IPS DF 6.9 (cell line): ENCODE measurements at regions not wholly inside any gene's neighbourhood (a gene's known extent, or its start where the extent isn't known, plus 50 kb on each side); places are given as distances from the start of the nearest gene placed in this dataset.

Experiments used
- DNase-seq: peaks from one replicate; pipeline ENCODE4 v3.0.0-alpha.2; 2013; ENCODE audit warnings: low read depth, low spot score
- H3K27ac ChIP-seq: one replicate; pipeline ENCODE4 v1.5.1; 2013; ENCODE audit warnings: low read length, control low read depth
- H3K27me3 ChIP-seq: 2 replicates; pipeline ENCODE4 v1.6.1; 2013; ENCODE audit warnings: mild to moderate bottlenecking, low read length; ENCODE audit not compliant: control insufficient read depth, insufficient read depth
- H3K36me3 ChIP-seq: 2 replicates; pipeline ENCODE4 v1.6.1; 2013; ENCODE audit warnings: low read length; ENCODE audit not compliant: control insufficient read depth, insufficient read depth
- H3K4me1 ChIP-seq: 2 replicates; pipeline ENCODE4 v1.6.1; 2013; ENCODE audit warnings: low read length; ENCODE audit not compliant: control insufficient read depth, insufficient read depth
- H3K4me3 ChIP-seq: 2 replicates; pipeline ENCODE4 v1.5.1; 2013; ENCODE audit warnings: mild to moderate bottlenecking, low read length
- H3K9me3 ChIP-seq: 2 replicates; pipeline ENCODE4 v1.6.1; 2013; ENCODE audit warnings: low read length, inconsistent platforms; ENCODE audit not compliant: control insufficient read depth, insufficient read depth
- WGBS: extraction: QIAGEN DNeasy Blood & Tissue Kit; methylation state at CpG from one replicate; pipeline ENCODE4 v1.1.7; 2013; ENCODE audit warnings: mixed read lengths, missing lambda C conversion rate; ENCODE audit not compliant: insufficient read length, insufficient coverage; 5-methylcytosine and 5-hydroxymethylcytosine counted together

GRCh38 chr7:117951285-117951684 lies 78.0 kb upstream of the CTTNBP2 start:
- Histone ChIP-seq H3K9me3 (no peaks in the 10 kb centered on the region), H3K27me3 (no peaks in the 10 kb centered on the region), H3K27ac (no peak overlapping the region), H3K4me1 (no peaks in the 10 kb centered on the region; the same call in 1 of the 2 replicates), H3K36me3 (no peaks in the 10 kb centered on the region), H3K4me3 (no peak overlapping the region)
- WGBS = no CpG with 5 or more reads among the region's 5 CpGs
- DNase-seq = no peak

GRCh38 chr7:117951691-117952280 lies 78.5 kb upstream of the CTTNBP2 start:
- Histone ChIP-seq H3K36me3 (no peaks in the 10 kb centered on the region), H3K27ac (no peak overlapping the region), H3K9me3 (no peaks in the 10 kb centered on the region), H3K4me3 (no peak overlapping the region), H3K27me3 (no peaks in the 10 kb centered on the region), H3K4me1 (no peaks in the 10 kb centered on the region)
- no peak for DNase-seq
- WGBS = no CpG with 5 or more reads among the region's 4 CpGs

GRCh38 chr7:117955046-117955445 lies 81.8 kb upstream of the CTTNBP2 start:
- no peak for DNase-seq
- Histone ChIP-seq H3K4me1 (no peaks in the 10 kb centered on the region), H3K4me3 (no peak overlapping the region), H3K27ac (no peak overlapping the region), H3K27me3 (no peaks in the 10 kb centered on the region), H3K9me3 (no peaks in the 10 kb centered on the region), H3K36me3 (no peaks in the 10 kb centered on the region)
- WGBS = no CpG with 5 or more reads among the region's 4 CpGs

GRCh38 chr7:117960351-117960750 lies 87.1 kb upstream of the CTTNBP2 start:
- H3K4me3 ChIP-seq = no peak overlapping the region
- H3K36me3 ChIP-seq = no peaks in the 10 kb centered on the region
- no peaks in the 10 kb centered on the region for H3K27me3 ChIP-seq
- no peak overlapping the region for H3K27ac ChIP-seq
- no peak for DNase-seq
- H3K4me1 ChIP-seq = peaks cover 2% of the 10 kb centered on the region; the same call in 1 of the 2 replicates
- no peaks in the 10 kb centered on the region for H3K9me3 ChIP-seq

GRCh38 chr7:117961235-117961634 lies 88.0 kb upstream of the CTTNBP2 start:
- no peak for DNase-seq
- H3K27ac ChIP-seq = no peak overlapping the region
- no peaks in the 10 kb centered on the region for H3K27me3 ChIP-seq
- H3K4me1 ChIP-seq = peaks cover 2% of the 10 kb centered on the region; the same call in 1 of the 2 replicates
- H3K4me3 ChIP-seq = no peak overlapping the region
- H3K36me3 ChIP-seq = no peaks in the 10 kb centered on the region
- no CpG with 5 or more reads among the region's 4 CpGs for WGBS
- H3K9me3 ChIP-seq = no peaks in the 10 kb centered on the region

GRCh38 chr7:117962366-117962994 lies 89.2 kb upstream of the CTTNBP2 start:
- H3K27ac ChIP-seq = no peak overlapping the region
- no peak overlapping the region for H3K4me3 ChIP-seq
- no peak for DNase-seq
- H3K4me1 ChIP-seq = peaks cover 2% of the 10 kb centered on the region; the same call in 1 of the 2 replicates
- no peaks in the 10 kb centered on the region for H3K27me3 ChIP-seq
- H3K9me3 ChIP-seq = no peaks in the 10 kb centered on the region
- no CpG with 5 or more reads among the region's 5 CpGs for WGBS
- H3K36me3 ChIP-seq = no peaks in the 10 kb centered on the region

- peaks cover 2% of the 10 kb centered on the region; the same call in 1 of the 2 replicates for H3K4me1 ChIP-seq
- no CpG with 5 or more reads among the region's 2 CpGs for WGBS
- no peak overlapping the region for H3K27ac ChIP-seq
- no peaks in the 10 kb centered on the region for H3K27me3 ChIP-seq
- no peak for DNase-seq
- H3K36me3 ChIP-seq = no peaks in the 10 kb centered on the region
- H3K4me3 ChIP-seq = no peak overlapping the region
- H3K9me3 ChIP-seq = no peaks in the 10 kb centered on the region
These were observed 90.3 kb upstream of the CTTNBP2 start for GRCh38 chr7:117963264-117964197.

GRCh38 chr7:117970801-117971200 lies 97.6 kb upstream of the CTTNBP2 start:
- peaks cover 2% of the 10 kb centered on the region; the same call in 1 of the 2 replicates for H3K4me1 ChIP-seq
- no peak overlapping the region for H3K4me3 ChIP-seq
- no peak overlapping the region for H3K27ac ChIP-seq
- no peaks in the 10 kb centered on the region for H3K36me3 ChIP-seq
- no peak for DNase-seq
- no peaks in the 10 kb centered on the region for H3K27me3 ChIP-seq
- H3K9me3 ChIP-seq = no peaks in the 10 kb centered on the region
- no CpG with 5 or more reads among the region's 2 CpGs for WGBS

- no CpG with 5 or more reads among the region's 11 CpGs for WGBS
- no peak overlapping the region for H3K27ac ChIP-seq
- no peak overlapping the region for H3K4me3 ChIP-seq
- peaks cover 2% of the 10 kb centered on the region; the same call in 1 of the 2 replicates for H3K4me1 ChIP-seq
- no peaks in the 10 kb centered on the region for H3K27me3 ChIP-seq
- H3K9me3 ChIP-seq = no peaks in the 10 kb centered on the region
- DNase-seq = no peak
- no peaks in the 10 kb centered on the region for H3K36me3 ChIP-seq
These were observed 98.5 kb upstream of the CTTNBP2 start for GRCh38 chr7:117971556-117972244.

- WGBS = no CpG with 5 or more reads among the region's 4 CpGs
- Histone ChIP-seq H3K27me3 (no peaks in the 10 kb centered on the region), H3K4me3 (no peak overlapping the region), H3K9me3 (no peaks in the 10 kb centered on the region), H3K36me3 (no peaks in the 10 kb centered on the region), H3K4me1 (peaks cover 2% of the 10 kb centered on the region; the same call in 1 of the 2 replicates), H3K27ac (no peak overlapping the region)
- DNase-seq = no peak
These were observed 99.4 kb upstream of the CTTNBP2 start for GRCh38 chr7:117972606-117973005.
